ENCODE measurements at regions not wholly inside any gene's neighbourhood (a gene's known extent, or its start where the extent isn't known, plus 50 kb on each side); places are given as distances from the start of the nearest gene placed in this dataset.
A peak's percentile ranks its signal among the peaks of the same experiment; 100 is the strongest.

- peak in 1 of 2 donors; percentile 37 for DNase-seq (ENCODE audit: extremely low read depth in 1 of 2, low read depth in 1 of 2)
These were observed 177.0 kb upstream of the RASGEF1B start for GRCh38 chr4:81648576-81649275.

GRCh38 chr4:81647388-81647787 lies 175.7 kb upstream of the RASGEF1B start:
- DNase-seq (ENCODE audit: extremely low read depth in 1 of 2, low read depth in 1 of 2) = no peak

GRCh38 chr4:81642543-81642942 lies 170.8 kb upstream of the RASGEF1B start:
- no peak for DNase-seq (ENCODE audit: extremely low read depth in 1 of 2, low read depth in 1 of 2)

GRCh38 chr4:81639248-81639647 lies 167.5 kb upstream of the RASGEF1B start:
- DNase-seq (ENCODE audit: extremely low read depth in 1 of 2, low read depth in 1 of 2) = no peak

- no peak for DNase-seq (ENCODE audit: extremely low read depth in 1 of 2, low read depth in 1 of 2)
These were observed 167.0 kb upstream of the RASGEF1B start for GRCh38 chr4:81638698-81639097.

GRCh38 chr4:81635739-81636138 lies 164.0 kb upstream of the RASGEF1B start:
- no peak for DNase-seq (ENCODE audit: extremely low read depth in 1 of 2, low read depth in 1 of 2)

GRCh38 chr4:81634766-81635549 lies 163.3 kb upstream of the RASGEF1B start:
- no peak for DNase-seq (ENCODE audit: extremely low read depth in 1 of 2, low read depth in 1 of 2)

- DNase-seq (ENCODE audit: extremely low read depth in 1 of 2, low read depth in 1 of 2) = no peak
These were observed 162.5 kb upstream of the RASGEF1B start for GRCh38 chr4:81634165-81634564.

- DNase-seq (ENCODE audit: extremely low read depth in 1 of 2, low read depth in 1 of 2) = no peak
These were observed 161.0 kb upstream of the RASGEF1B start for GRCh38 chr4:81632581-81633299.

- DNase-seq (ENCODE audit: extremely low read depth in 1 of 2, low read depth in 1 of 2) = no peak
These were observed 160.3 kb upstream of the RASGEF1B start for GRCh38 chr4:81631958-81632441.

- DNase-seq (ENCODE audit: extremely low read depth in 1 of 2, low read depth in 1 of 2) = no peak
These were observed 157.7 kb upstream of the RASGEF1B start for GRCh38 chr4:81629366-81629765.

- DNase-seq (ENCODE audit: extremely low read depth in 1 of 2, low read depth in 1 of 2) = no peak
These were observed 156.8 kb upstream of the RASGEF1B start for GRCh38 chr4:81628489-81628888.

- DNase-seq (ENCODE audit: extremely low read depth in 1 of 2, low read depth in 1 of 2) = no peak
These were observed 155.9 kb upstream of the RASGEF1B start for GRCh38 chr4:81627590-81627989.

GRCh38 chr4:81626851-81627250 lies 155.1 kb upstream of the RASGEF1B start:
- no peak for DNase-seq (ENCODE audit: extremely low read depth in 1 of 2, low read depth in 1 of 2)

GRCh38 chr4:81625422-81626417 lies 154.0 kb upstream of the RASGEF1B start:
- DNase-seq (ENCODE audit: extremely low read depth in 1 of 2, low read depth in 1 of 2) = no peak

GRCh38 chr4:81623434-81623833 lies 151.7 kb upstream of the RASGEF1B start:
- no peak for DNase-seq (ENCODE audit: extremely low read depth in 1 of 2, low read depth in 1 of 2)

GRCh38 chr4:81622474-81623184 lies 150.9 kb upstream of the RASGEF1B start:
- DNase-seq (ENCODE audit: extremely low read depth in 1 of 2, low read depth in 1 of 2) = no peak

- DNase-seq (ENCODE audit: extremely low read depth in 1 of 2, low read depth in 1 of 2) = no peak
These were observed 150.3 kb upstream of the RASGEF1B start for GRCh38 chr4:81622028-81622427.

- DNase-seq (ENCODE audit: extremely low read depth in 1 of 2, low read depth in 1 of 2) = no peak
These were observed 149.8 kb upstream of the RASGEF1B start for GRCh38 chr4:81621490-81621889.

GRCh38 chr4:81620442-81620841 lies 148.7 kb upstream of the RASGEF1B start:
- DNase-seq (ENCODE audit: extremely low read depth in 1 of 2, low read depth in 1 of 2) = no peak

Measured in stimulated activated CD8-positive, alpha-beta memory T cell treated with anti-CD3 and anti-CD28 coated beads, Interleukin-7, amount 100 ng/mL, for 48 hours (primary cell).